Lung (tissue), 11 donors: ENCODE measurements at regions not wholly inside any gene's neighbourhood (a gene's known extent, or its start where the extent isn't known, plus 50 kb on each side); places are given as distances from the start of the nearest gene placed in this dataset.

Experiments
- ATAC-seq: fragments of 200-7000 bp; cut with Tn5 transposase; one replicate; pipeline ENCODE4 v1.9.1; 2020; ENCODE audit warnings: moderate number of reproducible peaks; ENCODE audit not compliant: insufficient read depth, low FRiP score
- DNase-seq, 3 donors: peaks; one replicate each; pipeline ENCODE4 v3.0.0-alpha.2; 2013 to 2017
- H3K27ac ChIP-seq, 2 donors: one replicate each; pipeline ENCODE4 v1.5.1; 2013; ENCODE audit warnings: mild to moderate bottlenecking in 2 of 2, moderate library complexity in 2 of 2, control low read depth in 1 of 2, inconsistent platforms in 1 of 2, low read depth in 1 of 2, low read length in 1 of 2
- H3K27me3 ChIP-seq, 3 donors: one replicate each; pipeline ENCODE4 v1.5.1; 2013; ENCODE audit warnings: low read length in 2 of 3; ENCODE audit not compliant: control insufficient read depth in 3 of 3, insufficient read depth in 3 of 3
- H3K36me3 ChIP-seq, 4 donors: one replicate each; pipeline ENCODE4 v1.5.1; 2013; ENCODE audit warnings: low read length in 4 of 4, mild to moderate bottlenecking in 1 of 4, moderate library complexity in 1 of 4; ENCODE audit not compliant: control insufficient read depth in 4 of 4, insufficient read depth in 4 of 4
- H3K4me1 ChIP-seq, 5 donors: one replicate each; pipeline ENCODE4 v1.5.1; 2013; ENCODE audit warnings: low read length in 5 of 5, mild to moderate bottlenecking in 2 of 5, moderate library complexity in 1 of 5; ENCODE audit not compliant: control insufficient read depth in 5 of 5, insufficient read depth in 5 of 5
- H3K4me3 ChIP-seq: one replicate; pipeline ENCODE4 v1.5.1; 2013; ENCODE audit warnings: mild to moderate bottlenecking, control low read depth, moderate library complexity
- H3K9ac ChIP-seq, 2 donors: one replicate each; pipeline ENCODE4 v1.5.1; 2013; ENCODE audit warnings: low read length in 2 of 2, control low read depth in 1 of 2; ENCODE audit not compliant: insufficient read depth in 1 of 2
- H3K9me3 ChIP-seq, 4 donors: one replicate each; pipeline ENCODE4 v1.5.1; 2013; ENCODE audit warnings: low read length in 3 of 4, mild to moderate bottlenecking in 1 of 4, moderate library complexity in 1 of 4; ENCODE audit not compliant: control insufficient read depth in 4 of 4, insufficient read depth in 3 of 4
- CTCF ChIP-seq: IDR thresholded peaks from 2 replicates; pipeline ENCODE4 v1.5.1; 2012; ENCODE audit warnings: mild to moderate bottlenecking; ENCODE audit errors: control extremely low read depth, extremely low read depth
- WGBS, 2 donors: extraction: QIAGEN DNeasy Blood & Tissue Kit; methylation state at CpG; one replicate each; pipeline ENCODE4 v1.1.7; 2013; 5-methylcytosine and 5-hydroxymethylcytosine counted together
- donor health status: control.
- donor health status: control.
- donor health status: Bipolar disorder and iron deficiency.
- donor health status: healthy.
- donor health status: DM: yes; HTN: yes; CAD: no.

DNA sequence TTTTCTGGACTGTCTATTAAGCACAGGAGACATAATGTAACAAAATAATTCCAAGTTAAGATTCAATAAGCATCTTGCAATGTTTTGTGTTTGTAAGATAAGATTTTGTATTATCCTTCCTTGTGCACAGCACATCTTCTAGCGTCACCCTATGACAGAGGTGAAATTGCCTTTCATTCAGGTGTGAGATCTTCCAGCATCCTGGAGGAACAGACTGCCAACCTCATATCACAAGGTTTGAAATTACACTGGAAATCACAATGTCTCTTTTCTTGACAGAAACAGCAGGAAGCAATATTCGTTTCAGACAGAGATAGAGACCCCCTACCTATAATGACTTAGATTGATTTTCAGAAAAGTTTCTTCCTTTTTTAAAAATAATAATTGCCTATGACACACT lies 668.6 kb downstream of the GABRG1 start:
- Histone ChIP-seq H3K9ac (no peak overlapping the region), H3K9me3 (peaks cover 0 to 2% (median 0%) of the 10 kb centered on the region in 4 donors), H3K27me3 (no peaks in the 10 kb centered on the region), H3K36me3 (no peaks in the 10 kb centered on the region), H3K4me1 (no peaks in the 10 kb centered on the region), H3K27ac (no peak overlapping the region), H3K4me3 (no peak overlapping the region)
- WGBS, 2 donors = 69 to 84% methylated on average over 2 of the region's 2 CpGs
- no peak for TF ChIP-seq CTCF
- ATAC-seq = no peak
- DNase-seq = no peak

- no peak for TF ChIP-seq CTCF
Measured at GRCh38 chr4:45453258-45453853, 670.5 kb downstream of the GABRG1 start.

GRCh38 chr4:45442466-45442865 lies 681.4 kb downstream of the GABRG1 start:
- 57 to 68% methylated on average over 1 of the region's 1 CpG for WGBS, 2 donors
- no peaks in the 10 kb centered on the region for H3K4me1 ChIP-seq
- no peak overlapping the region for H3K9ac ChIP-seq
- H3K36me3 ChIP-seq = no peaks in the 10 kb centered on the region
- H3K27ac ChIP-seq = no peak overlapping the region
- ATAC-seq = no peak
- no peak for TF ChIP-seq CTCF
- H3K9me3 ChIP-seq = no peaks in the 10 kb centered on the region
- H3K4me3 ChIP-seq = no peak overlapping the region
- H3K27me3 ChIP-seq = no peaks in the 10 kb centered on the region
- DNase-seq = peak in 2 of 3 donors; percentile 13 to 22

More at GRCh38 chr4:45453258-45453853, 670.5 kb downstream of the GABRG1 start:
- Histone ChIP-seq H3K9me3 (peaks cover 0 to 2% (median 0%) of the 10 kb centered on the region in 4 donors), H3K27ac (no peak overlapping the region), H3K36me3 (no peaks in the 10 kb centered on the region), H3K4me3 (no peak overlapping the region), H3K27me3 (no peaks in the 10 kb centered on the region), H3K9ac (no peak overlapping the region), H3K4me1 (no peaks in the 10 kb centered on the region)
- ATAC-seq (peak; percentile 75), DNase-seq (peak in 2 of 3 donors; percentile 56 to 71)
- WGBS, 2 donors = 30 to 38% methylated on average over 5 of the region's 5 CpGs

GRCh38 chr4:45438047-45438446 lies 685.8 kb downstream of the GABRG1 start:
- no peaks in the 10 kb centered on the region for H3K27me3 ChIP-seq
- H3K36me3 ChIP-seq = no peaks in the 10 kb centered on the region
- H3K4me3 ChIP-seq = no peak overlapping the region
- WGBS, 2 donors = 62 to 69% methylated on average over 2 of the region's 2 CpGs
- no peak for ATAC-seq
- no peak for DNase-seq
- TF ChIP-seq CTCF = no peak
- no peak overlapping the region for H3K9ac ChIP-seq
- no peaks in the 10 kb centered on the region for H3K4me1 ChIP-seq
- no peak overlapping the region for H3K27ac ChIP-seq
- H3K9me3 ChIP-seq = no peaks in the 10 kb centered on the region
